Fibroblast of villous mesenchyme (primary cell): ENCODE measurements at regions not wholly inside any gene's neighbourhood (a gene's known extent, or its start where the extent isn't known, plus 50 kb on each side); places are given as distances from the start of the nearest gene placed in this dataset.

ENCODE experiments used
- DNase-seq: peaks from one replicate; pipeline ENCODE4 v3.0.0-alpha.2; 2010; ENCODE audit warnings: low read depth
- H3K4me3 ChIP-seq: 2 replicates; pipeline ENCODE4 v1.5.1; 2011; ENCODE audit warnings: low read depth, mild to moderate bottlenecking, low read length
- TF ChIP-seq, protein P1 (sequence below): IDR thresholded peaks from 2 replicates; pipeline ENCODE4 v1.5.1; 2012; ENCODE audit warnings: low read depth, mild to moderate bottlenecking, low read length; ENCODE audit not compliant: insufficient read depth

DNA sequence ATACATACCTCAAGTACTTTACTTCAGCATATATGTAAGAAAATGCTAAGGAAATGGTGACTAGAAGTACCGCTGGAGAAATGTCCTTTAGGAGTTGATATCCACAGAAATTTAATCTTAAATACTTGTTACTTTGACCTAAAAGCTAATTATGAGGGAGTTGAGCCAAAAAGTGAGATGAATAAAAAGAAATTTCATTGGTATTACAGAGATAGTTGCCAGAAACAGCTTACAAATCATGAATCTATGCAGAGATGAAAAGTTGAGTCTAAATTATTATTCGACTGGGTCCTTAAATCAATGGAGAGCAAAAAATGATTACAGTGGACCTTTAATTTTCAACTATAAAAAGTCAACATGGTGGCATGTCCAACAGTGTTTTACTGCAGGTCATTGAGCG, 160.9 kb downstream of the MZT1 start:
- TF ChIP-seq, protein P1, sequence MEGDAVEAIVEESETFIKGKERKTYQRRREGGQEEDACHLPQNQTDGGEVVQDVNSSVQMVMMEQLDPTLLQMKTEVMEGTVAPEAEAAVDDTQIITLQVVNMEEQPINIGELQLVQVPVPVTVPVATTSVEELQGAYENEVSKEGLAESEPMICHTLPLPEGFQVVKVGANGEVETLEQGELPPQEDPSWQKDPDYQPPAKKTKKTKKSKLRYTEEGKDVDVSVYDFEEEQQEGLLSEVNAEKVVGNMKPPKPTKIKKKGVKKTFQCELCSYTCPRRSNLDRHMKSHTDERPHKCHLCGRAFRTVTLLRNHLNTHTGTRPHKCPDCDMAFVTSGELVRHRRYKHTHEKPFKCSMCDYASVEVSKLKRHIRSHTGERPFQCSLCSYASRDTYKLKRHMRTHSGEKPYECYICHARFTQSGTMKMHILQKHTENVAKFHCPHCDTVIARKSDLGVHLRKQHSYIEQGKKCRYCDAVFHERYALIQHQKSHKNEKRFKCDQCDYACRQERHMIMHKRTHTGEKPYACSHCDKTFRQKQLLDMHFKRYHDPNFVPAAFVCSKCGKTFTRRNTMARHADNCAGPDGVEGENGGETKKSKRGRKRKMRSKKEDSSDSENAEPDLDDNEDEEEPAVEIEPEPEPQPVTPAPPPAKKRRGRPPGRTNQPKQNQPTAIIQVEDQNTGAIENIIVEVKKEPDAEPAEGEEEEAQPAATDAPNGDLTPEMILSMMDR = no peak

DNA sequence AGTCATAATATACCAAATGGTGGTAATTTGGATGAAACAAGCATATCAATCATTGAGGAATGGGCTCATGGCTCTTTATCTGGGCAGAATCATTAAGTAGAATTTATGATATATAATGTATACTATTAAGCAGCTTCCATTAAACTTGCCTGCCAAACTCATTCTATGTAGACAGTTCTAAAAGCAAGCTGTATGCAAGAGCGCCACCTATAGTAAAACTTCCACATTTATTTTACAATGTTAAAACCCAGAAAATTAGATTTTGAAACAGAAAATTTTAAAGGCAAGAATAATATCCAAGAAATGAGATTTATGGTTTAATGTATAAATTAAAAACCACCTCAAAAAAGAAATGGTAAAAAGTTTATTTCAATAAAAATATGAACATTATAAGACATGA, 161.5 kb downstream of the MZT1 start:
- H3K4me3 ChIP-seq = no peak overlapping the region
- peak; percentile 19 for DNase-seq
- TF ChIP-seq, protein P1 = peak; percentile 59

More for the DNA sequence above, 160.9 kb downstream of the MZT1 start:
- H3K4me3 ChIP-seq = no peak overlapping the region
- no peak for DNase-seq

DNA sequence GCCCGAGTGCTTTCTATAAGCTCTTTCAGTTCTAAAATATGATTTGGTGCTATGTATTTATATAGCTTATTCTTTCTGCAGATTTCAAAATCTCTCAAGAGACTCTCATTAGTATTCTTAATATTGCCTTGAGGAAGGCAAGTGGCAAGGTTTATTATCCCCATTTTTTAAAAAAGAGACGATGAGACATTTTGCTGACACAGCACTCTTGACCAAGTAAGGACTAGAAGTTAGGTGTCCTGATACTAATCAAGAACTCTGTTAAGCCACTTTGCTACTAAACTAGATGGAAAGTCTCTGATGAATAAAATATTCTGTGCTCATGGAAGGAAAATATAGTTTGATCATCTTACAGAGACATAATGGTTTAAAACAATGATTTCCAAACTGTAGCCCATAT, 164.7 kb downstream of the MZT1 start:
- no peak overlapping the region for H3K4me3 ChIP-seq
- TF ChIP-seq, protein P1 = no peak
- no peak for DNase-seq

DNA sequence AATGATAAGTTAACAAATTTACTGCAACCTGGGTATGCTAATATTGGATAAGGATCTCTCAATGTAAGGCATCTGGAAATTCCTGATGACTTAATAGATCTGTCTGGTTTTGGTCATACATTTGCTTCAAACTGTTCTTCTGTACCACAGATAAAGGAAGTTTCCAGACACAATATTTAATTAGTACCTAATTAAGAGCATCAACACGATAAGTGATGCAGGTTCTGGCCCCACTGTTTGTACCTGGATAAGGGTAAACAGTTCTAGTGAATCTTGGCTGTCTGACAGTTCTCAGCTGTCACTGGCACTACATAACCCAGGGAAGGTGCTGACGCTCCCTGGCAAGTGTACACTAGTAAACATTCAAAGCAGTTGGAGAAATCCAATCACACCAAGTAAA, 165.6 kb downstream of the MZT1 start:
- H3K4me3 ChIP-seq = no peak overlapping the region
- DNase-seq = no peak
- TF ChIP-seq, protein P1 = no peak

DNA sequence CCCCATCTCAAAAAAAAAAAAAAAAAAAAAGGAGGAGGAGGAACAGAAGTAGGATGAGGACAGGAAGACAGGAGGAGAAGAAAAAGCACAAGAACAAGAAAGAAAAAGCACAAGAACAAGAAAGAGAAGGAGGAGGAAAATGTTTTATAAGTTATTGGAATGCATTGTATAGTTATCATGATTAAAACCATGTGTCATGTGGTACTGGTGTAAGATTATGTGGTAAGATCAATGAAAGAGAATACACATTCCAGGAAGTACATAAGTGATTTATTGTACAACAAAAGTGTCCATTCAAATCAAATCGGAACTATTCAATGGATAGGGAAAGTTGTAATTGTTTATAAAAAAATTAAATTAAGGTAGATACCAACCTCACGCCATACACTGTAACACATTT, 167.7 kb downstream of the MZT1 start:
- TF ChIP-seq, protein P1 = no peak
- H3K4me3 ChIP-seq = no peak overlapping the region
- no peak for DNase-seq

DNA sequence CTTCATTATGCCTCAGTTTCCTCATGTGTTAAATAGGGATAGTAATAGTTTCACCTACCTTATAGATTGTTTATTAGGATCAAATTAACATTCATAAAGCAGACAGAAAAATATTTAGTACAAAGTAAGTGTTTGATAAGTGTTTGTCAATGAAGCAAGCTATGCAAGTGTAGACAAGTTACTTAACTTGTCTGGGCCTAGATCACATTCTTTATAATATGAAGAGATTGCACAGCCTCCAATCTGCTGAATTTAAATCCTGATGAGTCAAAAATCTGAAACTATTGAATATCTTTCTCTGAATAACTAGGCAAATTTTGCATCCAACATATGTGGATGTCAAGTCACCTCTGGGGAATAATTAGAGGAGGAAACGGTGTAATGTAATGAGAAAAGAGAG, 170.5 kb downstream of the MZT1 start:
- no peak overlapping the region for H3K4me3 ChIP-seq
- TF ChIP-seq, protein P1 = no peak
- DNase-seq = no peak

DNA sequence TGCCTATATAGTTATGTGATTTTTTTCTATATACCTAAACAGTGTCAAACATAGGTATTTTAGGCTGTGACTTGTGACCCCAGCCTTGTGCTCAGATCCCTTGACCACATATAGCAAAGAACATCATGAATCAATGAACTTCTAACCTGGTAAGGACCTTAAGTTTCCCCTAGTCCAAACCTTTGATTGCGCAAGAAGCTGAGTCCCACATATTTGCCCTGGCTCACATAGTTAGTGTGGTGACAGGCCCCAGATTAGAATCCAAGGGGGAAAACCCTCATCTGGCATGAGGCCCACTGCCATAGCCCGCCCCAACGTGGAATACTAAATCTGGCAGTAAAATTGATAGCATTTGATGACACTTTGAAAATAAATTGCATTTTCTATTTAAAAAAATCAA, 171.8 kb downstream of the MZT1 start:
- DNase-seq = no peak
- H3K4me3 ChIP-seq = no peak overlapping the region
- TF ChIP-seq, protein P1 = no peak
